Thyroid gland (tissue), 4 donors: ENCODE measurements at regions not wholly inside any gene's neighbourhood (a gene's known extent, or its start where the extent isn't known, plus 50 kb on each side); places are given as distances from the start of the nearest gene placed in this dataset.
A peak's percentile ranks its signal among the peaks of the same experiment; 100 is the strongest.

Source experiments
- DNase-seq, 2 donors: peaks; one replicate each; pipeline ENCODE4 v3.0.0-alpha.2; 2019
- H3K27ac ChIP-seq, 3 donors: fragments of 200-600 bp; sonication (generic); 1 replicate in 2 of 3; 2 replicates in 1 of 3; pipeline ENCODE4 v1.5.1; 2016 to 2019; ENCODE audit warnings: mild to moderate bottlenecking in 1 of 3, moderate library complexity in 1 of 3
- H3K27me3 ChIP-seq: fragments of 200-600 bp; sonication (generic); one replicate; pipeline ENCODE4 v1.5.1; 2019
- H3K36me3 ChIP-seq, 2 donors: fragments of 200-600 bp; sonication (generic); one replicate each; pipeline ENCODE4 v1.5.1; 2016 to 2019
- H3K4me1 ChIP-seq, 2 donors: fragments of 200-600 bp; sonication (generic); one replicate each; pipeline ENCODE4 v1.5.1; 2017 to 2019
- H3K4me3 ChIP-seq, 3 donors: fragments of 200-600 bp; sonication (generic); replicated peaks in 1 of 3; 1 replicate in 2 of 3; 2 replicates in 1 of 3; pipeline ENCODE4 v1.5.1; 2016; ENCODE audit warnings: mild to moderate bottlenecking in 1 of 3
- H3K9me3 ChIP-seq: fragments of 200-600 bp; sonication (generic); one replicate; pipeline ENCODE4 v1.5.1; 2017
- CTCF ChIP-seq, 6 experiments: fragments of 200-600 bp in 3 of 6; fragments of 450-650 bp in 3 of 6; sonication (generic) in 3 of 6; IDR thresholded peaks; one replicate each; pipeline ENCODE4 v1.5.1; 2016 to 2019; ENCODE audit warnings: antibody characterized with exemption in 6 of 6, mild to moderate bottlenecking in 2 of 6, inconsistent platforms in 1 of 6, moderate library complexity in 1 of 6
- POLR2A ChIP-seq, 2 donors: fragments of 450-650 bp; IDR thresholded peaks; one replicate each; pipeline ENCODE4 v1.6.1; 2017; ENCODE audit warnings: antibody characterized with exemption in 2 of 2, mild to moderate bottlenecking in 2 of 2, moderate library complexity in 1 of 2
- WGBS, 2 donors: methylation state at CpG; one replicate each; pipeline ENCODE4 v1.1.5; 2017; 5-methylcytosine and 5-hydroxymethylcytosine counted together
- intact Hi-C: fragments of 100-400 bp; cut with DNase I; formaldehyde crosslinking; loops from one replicate; pipeline ENCODE4 v1.15.1; 2023

DNA sequence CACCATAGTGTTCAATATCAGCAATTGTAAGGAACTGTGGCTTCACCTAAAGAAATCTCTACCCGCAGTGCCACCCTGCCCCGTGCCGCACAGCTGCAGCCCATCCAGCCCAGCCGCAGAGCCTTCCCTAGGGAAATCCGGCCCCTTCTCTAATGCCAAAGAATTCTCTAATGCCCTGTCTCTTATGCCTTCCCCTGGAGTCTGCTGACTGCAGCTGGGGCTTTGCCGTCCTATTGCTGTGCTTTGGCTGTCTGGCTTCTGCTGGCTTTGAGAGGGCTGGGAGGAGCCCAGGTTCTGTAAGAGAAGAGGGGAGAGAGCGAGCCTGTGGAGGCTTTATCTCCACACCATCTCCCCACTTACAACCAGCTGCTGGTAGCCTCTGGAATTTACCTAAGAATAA, 85.9 kb upstream of the HELT start:
- TF ChIP-seq POLR2A (IDR thresholded peaks at IDR 0.05): no peak
- no peak for TF ChIP-seq CTCF (IDR thresholded peaks at IDR 0.05)
- no peaks in the 10 kb centered on the region for H3K9me3 ChIP-seq
- peak; percentile 11 to 13 for DNase-seq
- H3K4me3 ChIP-seq: no peak overlapping the region
- H3K27me3 ChIP-seq: no peaks in the 10 kb centered on the region
- H3K27ac ChIP-seq: no peak overlapping the region
- no peaks in the 10 kb centered on the region for H3K36me3 ChIP-seq
- H3K4me1 ChIP-seq: peaks cover 0 to 4% of the 10 kb centered on the region in 2 donors
- WGBS, 2 donors: 29 to 35% methylated on average over 7 of the region's 7 CpGs
- intact Hi-C loops: no loop called here

- Histone ChIP-seq H3K4me1 (peaks cover 0 to 6% of the 10 kb centered on the region in 2 donors), H3K27ac (no peak overlapping the region), H3K4me3 (no peak overlapping the region), H3K9me3 (no peaks in the 10 kb centered on the region), H3K36me3 (no peaks in the 10 kb centered on the region), H3K27me3 (no peaks in the 10 kb centered on the region)
- intact Hi-C loops: no loop called here
- no peak for DNase-seq
- TF ChIP-seq POLR2A (IDR thresholded peaks at IDR 0.05): no peak
- TF ChIP-seq CTCF (IDR thresholded peaks at IDR 0.05): no peak
- WGBS, 2 donors: 60 to 63% methylated on average over 1 of the region's 1 CpG
These were observed 85.0 kb upstream of the HELT start for GRCh38 chr4:184933311-184933710.

DNA sequence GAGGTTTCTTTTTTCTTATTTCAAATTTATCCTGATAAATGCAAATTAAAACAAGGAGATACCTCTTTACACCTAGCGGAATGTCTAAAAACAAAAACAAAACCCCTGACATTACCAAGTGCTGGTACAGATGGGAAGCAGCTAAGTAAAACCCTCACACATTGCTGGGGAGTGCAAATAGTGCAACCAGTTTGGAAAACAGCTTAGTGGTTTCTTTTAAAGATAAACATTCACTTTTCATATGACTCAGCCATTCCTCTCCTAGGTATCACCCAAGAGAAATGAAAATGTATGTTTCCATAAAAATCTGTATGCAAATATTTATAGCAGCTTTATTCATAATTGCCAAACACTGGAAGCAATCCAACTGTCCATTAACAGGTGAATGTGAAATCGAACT, 84.1 kb upstream of the HELT start:
- Histone ChIP-seq H3K27ac (no peak overlapping the region), H3K27me3 (no peaks in the 10 kb centered on the region), H3K4me3 (no peak overlapping the region), H3K4me1 (peaks cover 0 to 6% of the 10 kb centered on the region in 2 donors), H3K36me3 (no peaks in the 10 kb centered on the region), H3K9me3 (no peaks in the 10 kb centered on the region)
- TF ChIP-seq CTCF (IDR thresholded peaks at IDR 0.05): no peak
- no peak for TF ChIP-seq POLR2A (IDR thresholded peaks at IDR 0.05)
- DNase-seq: no peak
- intact Hi-C loops: no loop called here
- WGBS, 2 donors: 89 to 94% methylated on average over 2 of the region's 2 CpGs

DNA sequence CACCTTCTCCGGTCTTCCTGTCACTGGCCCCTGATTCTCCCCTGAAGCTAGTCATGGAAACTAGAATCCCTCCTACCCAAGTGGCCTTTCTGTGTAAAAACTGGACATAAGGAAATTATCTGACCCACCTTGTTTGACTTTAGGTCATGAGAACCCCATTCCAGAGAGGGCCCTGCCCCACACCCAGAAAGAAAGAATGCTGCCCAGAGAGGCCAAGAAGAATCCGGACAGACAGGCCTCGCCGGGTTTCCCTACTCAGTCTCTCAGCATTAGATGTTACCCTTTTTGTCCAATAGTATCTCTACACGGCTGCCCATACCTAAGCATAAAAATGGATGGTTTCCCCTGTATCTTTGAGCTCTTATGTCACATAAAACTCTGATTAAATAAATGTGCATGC, 83.3 kb upstream of the HELT start:
- no peaks in the 10 kb centered on the region for H3K36me3 ChIP-seq
- WGBS, 2 donors: 93 to 96% methylated on average over 5 of the region's 5 CpGs
- no peak for TF ChIP-seq POLR2A (IDR thresholded peaks at IDR 0.05)
- no peak for TF ChIP-seq CTCF (IDR thresholded peaks at IDR 0.05)
- H3K9me3 ChIP-seq: no peaks in the 10 kb centered on the region
- H3K4me3 ChIP-seq: no peak overlapping the region
- peaks cover 0 to 6% of the 10 kb centered on the region in 2 donors for H3K4me1 ChIP-seq
- DNase-seq: no peak
- intact Hi-C loops: no loop called here
- no peak overlapping the region for H3K27ac ChIP-seq
- H3K27me3 ChIP-seq: no peaks in the 10 kb centered on the region

DNA sequence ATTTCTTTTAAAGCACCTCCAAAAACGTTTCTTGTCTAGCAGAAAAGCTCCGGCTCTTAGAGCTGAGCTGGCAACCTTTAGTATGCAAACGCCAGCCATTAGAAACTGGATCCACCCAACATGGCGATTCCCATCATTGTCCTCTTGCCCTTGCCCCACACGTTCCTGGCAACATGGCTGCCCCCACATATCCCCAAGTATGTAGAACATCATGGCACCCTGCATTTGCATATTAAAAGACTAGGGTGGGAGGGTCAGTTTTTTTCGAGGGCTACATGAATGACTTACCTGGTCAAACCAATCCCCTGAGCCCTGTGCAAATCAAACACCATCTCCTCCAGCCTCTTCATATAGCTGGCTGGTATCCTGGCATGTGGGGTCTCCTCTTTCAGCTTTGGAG, 82.2 kb upstream of the HELT start:
- no peaks in the 10 kb centered on the region for H3K9me3 ChIP-seq
- no peaks in the 10 kb centered on the region for H3K27me3 ChIP-seq
- DNase-seq: no peak
- 70 to 85% methylated on average over 6 of the region's 6 CpGs for whole genome bisulfite sequencing, 2 donors
- H3K27ac ChIP-seq: no peak overlapping the region
- H3K4me3 ChIP-seq: no peak overlapping the region
- TF ChIP-seq CTCF (IDR thresholded peaks at IDR 0.05) (no peak), POLR2A (IDR thresholded peaks at IDR 0.05) (no peak)
- H3K4me1 ChIP-seq: peaks cover 0 to 6% of the 10 kb centered on the region in 2 donors
- intact Hi-C loops: no loop called here
- no peaks in the 10 kb centered on the region for H3K36me3 ChIP-seq
